Tibial nerve (tissue), 4 donors: ENCODE measurements at regions not wholly inside any gene's neighbourhood (a gene's known extent, or its start where the extent isn't known, plus 50 kb on each side); places are given as distances from the start of the nearest gene placed in this dataset.

Source experiments
- DNase-seq, 2 donors: peaks; one replicate each; pipeline ENCODE4 v3.0.0-alpha.2; 2019; ENCODE audit warnings: low spot score in 2 of 2
- H3K27ac ChIP-seq, 4 donors: fragments of 200-600 bp; sonication (generic) in 3 of 4; one replicate each; pipeline ENCODE4 v1.5.1; 2017 to 2019; ENCODE audit warnings: mild to moderate bottlenecking in 1 of 4
- H3K27me3 ChIP-seq, 2 donors: fragments of 200-600 bp; sonication (generic) in 1 of 2; one replicate each; pipeline versions ENCODE4 v1.5.1 to v1.6.0; 2017 to 2019
- H3K36me3 ChIP-seq, 3 donors: fragments of 200-600 bp; sonication (generic); one replicate each; pipeline ENCODE4 v1.5.1; 2018 to 2019
- H3K4me1 ChIP-seq, 4 donors: fragments of 200-600 bp; sonication (generic) in 3 of 4; one replicate each; pipeline ENCODE4 v1.5.1; 2017 to 2019
- H3K4me3 ChIP-seq, 4 donors: fragments of 200-600 bp; sonication (generic) in 3 of 4; one replicate each; pipeline ENCODE4 v1.5.1; 2017 to 2019; ENCODE audit warnings: mild to moderate bottlenecking in 1 of 4, moderate library complexity in 1 of 4
- H3K9me3 ChIP-seq, 4 donors: fragments of 200-600 bp; sonication (generic) in 3 of 4; one replicate each; pipeline ENCODE4 v1.5.1; 2017 to 2019
- EP300 ChIP-seq, 2 donors: sonication (generic); formaldehyde crosslinking; IDR thresholded peaks; one replicate each; pipeline ENCODE4 v1.6.1; 2017; ENCODE audit warnings: antibody characterized with exemption in 2 of 2, mild to moderate bottlenecking in 1 of 2
- POLR2A ChIP-seq, 2 donors: fragments of 450-650 bp; IDR thresholded peaks; one replicate each; pipeline ENCODE4 v1.6.1; 2017; ENCODE audit warnings: antibody characterized with exemption in 2 of 2, mild to moderate bottlenecking in 2 of 2, moderate library complexity in 2 of 2
- WGBS, 2 donors: methylation state at CpG; one replicate each; pipeline ENCODE4 v1.1.5; 2018; 5-methylcytosine and 5-hydroxymethylcytosine counted together
- TF ChIP-seq, protein P1 (sequence below), 5 experiments: fragments of 200-600 bp in 3 of 5; fragments of 450-650 bp in 2 of 5; sonication (generic) in 3 of 5; IDR thresholded peaks; one replicate each; pipeline ENCODE4 v1.5.1; 2016 to 2019; ENCODE audit warnings: antibody characterized with exemption in 5 of 5, mild to moderate bottlenecking in 3 of 5, moderate library complexity in 2 of 5

DNA sequence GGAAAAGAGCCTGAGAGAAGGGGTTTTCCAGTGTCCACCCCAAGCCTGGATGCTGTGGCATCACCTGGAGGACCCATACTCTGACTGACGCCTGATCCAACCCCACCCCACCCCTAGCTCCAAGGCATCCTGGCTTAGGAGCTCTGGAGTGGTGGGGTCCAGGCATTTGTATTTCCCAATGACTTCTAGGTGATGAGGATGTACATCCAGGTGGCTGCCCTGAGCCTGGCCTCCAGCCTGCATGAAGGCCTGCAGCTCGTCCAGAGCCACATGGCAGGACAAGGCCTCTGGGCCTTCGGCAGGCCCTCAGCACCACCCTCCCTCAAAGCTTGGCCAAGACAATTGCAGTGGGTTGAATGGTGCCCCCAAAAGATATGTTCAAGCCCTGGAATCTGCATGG, 347.5 kb downstream of the C16orf95 start:
- Histone ChIP-seq H3K36me3 (no peaks in the 10 kb centered on the region), H3K9me3 (peaks cover 0 to 16% (median 0%) of the 10 kb centered on the region in 4 donors), H3K4me1 (no peaks in the 10 kb centered on the region), H3K27ac (no peak overlapping the region), H3K27me3 (no peaks in the 10 kb centered on the region), H3K4me3 (no peak overlapping the region)
- DNase-seq, result no peak
- TF ChIP-seq, protein P1, sequence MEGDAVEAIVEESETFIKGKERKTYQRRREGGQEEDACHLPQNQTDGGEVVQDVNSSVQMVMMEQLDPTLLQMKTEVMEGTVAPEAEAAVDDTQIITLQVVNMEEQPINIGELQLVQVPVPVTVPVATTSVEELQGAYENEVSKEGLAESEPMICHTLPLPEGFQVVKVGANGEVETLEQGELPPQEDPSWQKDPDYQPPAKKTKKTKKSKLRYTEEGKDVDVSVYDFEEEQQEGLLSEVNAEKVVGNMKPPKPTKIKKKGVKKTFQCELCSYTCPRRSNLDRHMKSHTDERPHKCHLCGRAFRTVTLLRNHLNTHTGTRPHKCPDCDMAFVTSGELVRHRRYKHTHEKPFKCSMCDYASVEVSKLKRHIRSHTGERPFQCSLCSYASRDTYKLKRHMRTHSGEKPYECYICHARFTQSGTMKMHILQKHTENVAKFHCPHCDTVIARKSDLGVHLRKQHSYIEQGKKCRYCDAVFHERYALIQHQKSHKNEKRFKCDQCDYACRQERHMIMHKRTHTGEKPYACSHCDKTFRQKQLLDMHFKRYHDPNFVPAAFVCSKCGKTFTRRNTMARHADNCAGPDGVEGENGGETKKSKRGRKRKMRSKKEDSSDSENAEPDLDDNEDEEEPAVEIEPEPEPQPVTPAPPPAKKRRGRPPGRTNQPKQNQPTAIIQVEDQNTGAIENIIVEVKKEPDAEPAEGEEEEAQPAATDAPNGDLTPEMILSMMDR (IDR thresholded peaks at IDR 0.05), result no peak
- TF ChIP-seq EP300 (IDR thresholded peaks at IDR 0.05) (no peak), POLR2A (IDR thresholded peaks at IDR 0.05) (no peak)
- WGBS, 2 donors, result 100% methylated on average over 3 of the region's 3 CpGs

DNA sequence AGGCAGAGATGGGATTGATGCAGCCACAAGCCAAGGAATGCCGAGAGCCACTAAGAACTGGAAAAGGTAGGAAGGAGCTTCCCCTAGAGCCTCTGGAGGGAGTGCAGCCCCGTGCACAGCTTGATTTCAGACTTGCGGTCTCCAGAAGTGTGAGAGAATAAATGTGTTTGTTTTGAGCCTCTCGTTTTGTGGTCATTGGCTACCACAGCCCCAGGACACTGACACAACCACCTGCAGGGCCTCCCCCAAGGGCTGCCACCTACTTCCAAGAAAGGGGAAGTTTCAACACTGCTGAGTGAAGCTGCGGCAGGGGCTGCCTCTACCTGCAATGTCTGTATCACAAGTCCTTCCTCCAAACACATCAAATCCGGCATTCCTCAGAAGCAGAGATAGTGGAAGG, 346.9 kb downstream of the C16orf95 start:
- H3K36me3 ChIP-seq, result no peaks in the 10 kb centered on the region
- 93 to 98% methylated on average over 6 of the region's 6 CpGs for WGBS, 2 donors
- H3K4me1 ChIP-seq, result no peaks in the 10 kb centered on the region
- H3K27me3 ChIP-seq, result no peaks in the 10 kb centered on the region
- H3K27ac ChIP-seq, result no peak overlapping the region
- TF ChIP-seq POLR2A (IDR thresholded peaks at IDR 0.05), result no peak
- TF ChIP-seq, protein P1 (IDR thresholded peaks at IDR 0.05), result no peak
- TF ChIP-seq EP300 (IDR thresholded peaks at IDR 0.05), result no peak
- no peak overlapping the region for H3K4me3 ChIP-seq
- peaks cover 0 to 16% (median 0%) of the 10 kb centered on the region in 4 donors for H3K9me3 ChIP-seq
- no peak for DNase-seq

DNA sequence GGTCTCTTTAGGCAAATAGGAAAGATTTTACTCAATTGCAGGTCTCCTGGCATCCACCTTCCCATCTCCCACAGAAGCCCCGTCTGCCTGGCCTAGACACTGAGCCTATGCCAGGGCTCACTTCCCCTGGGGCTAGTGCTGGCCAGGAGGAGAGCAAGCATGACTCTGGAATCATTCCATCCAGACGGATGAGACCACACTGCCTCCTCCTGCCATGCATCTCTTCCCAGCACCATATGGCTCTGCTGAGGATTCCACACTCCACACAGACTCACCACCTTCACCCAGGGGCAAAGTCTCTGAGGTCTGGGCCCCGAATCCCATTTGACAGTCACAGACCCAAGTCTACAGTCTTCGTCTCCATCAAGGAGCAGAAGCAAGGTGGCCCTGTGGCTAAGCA, 346.5 kb downstream of the C16orf95 start:
- no peak for DNase-seq
- peaks cover 0 to 16% (median 0%) of the 10 kb centered on the region in 4 donors for H3K9me3 ChIP-seq
- TF ChIP-seq, protein P1 (IDR thresholded peaks at IDR 0.05), result no peak
- no peak for TF ChIP-seq POLR2A (IDR thresholded peaks at IDR 0.05)
- no peak for TF ChIP-seq EP300 (IDR thresholded peaks at IDR 0.05)
- no peaks in the 10 kb centered on the region for H3K36me3 ChIP-seq
- WGBS, 2 donors, result 85 to 86% methylated on average over 4 of the region's 4 CpGs
- peaks cover 0 to 4% (median 0%) of the 10 kb centered on the region in 4 donors for H3K4me1 ChIP-seq
- H3K27ac ChIP-seq, result no peak overlapping the region
- no peaks in the 10 kb centered on the region for H3K27me3 ChIP-seq
- H3K4me3 ChIP-seq, result no peak overlapping the region

DNA sequence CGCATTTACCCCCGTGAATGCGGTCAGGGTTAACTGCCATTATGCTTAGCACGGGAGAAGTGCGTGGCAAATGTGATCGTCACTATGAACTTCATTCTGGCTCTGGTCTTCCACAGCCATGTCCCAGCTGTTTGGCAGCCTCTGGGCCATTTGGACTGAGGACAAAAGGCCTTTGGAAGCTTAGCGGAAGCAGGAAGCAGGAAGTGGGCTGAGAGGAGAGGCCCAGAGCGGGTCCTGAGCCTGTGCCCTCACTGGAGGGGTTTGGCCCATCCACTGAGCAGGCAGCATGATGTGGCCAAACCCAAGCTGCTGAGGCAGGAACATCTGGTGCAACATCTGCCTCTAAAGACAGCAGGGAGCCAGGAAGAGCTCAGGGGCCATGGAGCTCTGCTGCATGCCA, 345.9 kb downstream of the C16orf95 start:
- no peaks in the 10 kb centered on the region for H3K27me3 ChIP-seq
- TF ChIP-seq, protein P1 (IDR thresholded peaks at IDR 0.05), result no peak
- TF ChIP-seq EP300 (IDR thresholded peaks at IDR 0.05) (no peak), POLR2A (IDR thresholded peaks at IDR 0.05) (no peak)
- no peak for DNase-seq
- H3K36me3 ChIP-seq, result no peaks in the 10 kb centered on the region
- H3K4me3 ChIP-seq, result no peak overlapping the region
- H3K9me3 ChIP-seq, result peaks cover 0 to 16% (median 0%) of the 10 kb centered on the region in 4 donors
- 58 to 73% methylated on average over 8 of the region's 8 CpGs for WGBS, 2 donors
- peaks cover 0 to 8% (median 0%) of the 10 kb centered on the region in 4 donors for H3K4me1 ChIP-seq
- H3K27ac ChIP-seq, result no peak overlapping the region

DNA sequence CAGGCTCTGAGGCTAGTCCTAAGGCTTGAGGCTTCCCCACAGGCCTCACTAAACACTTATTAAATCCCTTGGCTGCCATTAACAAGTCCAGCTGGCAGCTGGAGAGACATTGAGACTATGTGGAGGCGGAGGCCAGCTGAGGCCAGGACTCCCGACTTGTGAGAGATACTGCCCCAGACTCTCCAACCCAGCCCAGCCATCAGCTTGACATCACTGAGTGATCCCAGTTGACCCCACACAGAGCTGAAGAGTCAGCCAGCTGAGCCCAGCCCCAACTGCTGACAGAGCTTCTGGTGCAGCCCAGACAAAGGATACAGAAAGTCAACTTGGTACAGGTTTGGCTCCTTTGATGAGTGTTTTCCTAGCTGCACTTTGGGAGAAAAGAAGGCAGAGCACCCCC, 343.1 kb downstream of the C16orf95 start:
- H3K27me3 ChIP-seq, result no peaks in the 10 kb centered on the region
- peaks cover 0 to 16% (median 0%) of the 10 kb centered on the region in 4 donors for H3K9me3 ChIP-seq
- H3K4me1 ChIP-seq, result peaks cover 0 to 12% (median 0%) of the 10 kb centered on the region in 4 donors
- no peaks in the 10 kb centered on the region for H3K36me3 ChIP-seq
- H3K27ac ChIP-seq, result no peak overlapping the region
- TF ChIP-seq EP300 (IDR thresholded peaks at IDR 0.05) (no peak), POLR2A (IDR thresholded peaks at IDR 0.05) (no peak)
- TF ChIP-seq, protein P1 (IDR thresholded peaks at IDR 0.05), result no peak
- DNase-seq, result no peak
- H3K4me3 ChIP-seq, result no peak overlapping the region
- 93 to 100% methylated on average over 2 of the region's 2 CpGs for WGBS, 2 donors
